ENCODE measurements at regions not wholly inside any gene's neighbourhood (a gene's known extent, or its start where the extent isn't known, plus 50 kb on each side); places are given as distances from the start of the nearest gene placed in this dataset.

DNA sequence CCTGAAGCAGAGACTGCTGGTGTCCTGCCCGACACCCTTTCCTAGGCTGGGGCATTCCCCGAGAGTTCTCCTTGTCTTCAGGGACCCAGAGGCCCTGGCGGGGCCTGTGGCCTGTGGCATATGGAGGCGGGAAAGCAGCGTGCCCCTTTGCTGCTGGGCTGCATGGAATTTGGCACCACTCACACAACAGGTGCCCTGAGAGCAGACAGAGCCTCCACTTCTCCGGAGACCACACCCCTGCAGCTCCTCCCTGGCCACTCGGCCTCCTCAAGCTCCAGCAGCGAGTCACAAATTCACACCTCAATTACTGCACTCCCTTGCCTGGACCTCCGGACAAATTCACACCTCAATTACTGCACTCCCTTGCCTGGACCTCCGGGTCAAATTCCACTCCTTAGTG is 1375.2 kb downstream of the TBC1D22A start:
- no peak overlapping the region for H3K4me3 ChIP-seq (ENCODE audit: low read depth, low read length)
- TF ChIP-seq, protein P1, sequence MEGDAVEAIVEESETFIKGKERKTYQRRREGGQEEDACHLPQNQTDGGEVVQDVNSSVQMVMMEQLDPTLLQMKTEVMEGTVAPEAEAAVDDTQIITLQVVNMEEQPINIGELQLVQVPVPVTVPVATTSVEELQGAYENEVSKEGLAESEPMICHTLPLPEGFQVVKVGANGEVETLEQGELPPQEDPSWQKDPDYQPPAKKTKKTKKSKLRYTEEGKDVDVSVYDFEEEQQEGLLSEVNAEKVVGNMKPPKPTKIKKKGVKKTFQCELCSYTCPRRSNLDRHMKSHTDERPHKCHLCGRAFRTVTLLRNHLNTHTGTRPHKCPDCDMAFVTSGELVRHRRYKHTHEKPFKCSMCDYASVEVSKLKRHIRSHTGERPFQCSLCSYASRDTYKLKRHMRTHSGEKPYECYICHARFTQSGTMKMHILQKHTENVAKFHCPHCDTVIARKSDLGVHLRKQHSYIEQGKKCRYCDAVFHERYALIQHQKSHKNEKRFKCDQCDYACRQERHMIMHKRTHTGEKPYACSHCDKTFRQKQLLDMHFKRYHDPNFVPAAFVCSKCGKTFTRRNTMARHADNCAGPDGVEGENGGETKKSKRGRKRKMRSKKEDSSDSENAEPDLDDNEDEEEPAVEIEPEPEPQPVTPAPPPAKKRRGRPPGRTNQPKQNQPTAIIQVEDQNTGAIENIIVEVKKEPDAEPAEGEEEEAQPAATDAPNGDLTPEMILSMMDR (IDR thresholded peaks at IDR 0.05; ENCODE audit: borderline replicate concordance, insufficient read depth, low read depth, low read length), result no peak

DNA sequence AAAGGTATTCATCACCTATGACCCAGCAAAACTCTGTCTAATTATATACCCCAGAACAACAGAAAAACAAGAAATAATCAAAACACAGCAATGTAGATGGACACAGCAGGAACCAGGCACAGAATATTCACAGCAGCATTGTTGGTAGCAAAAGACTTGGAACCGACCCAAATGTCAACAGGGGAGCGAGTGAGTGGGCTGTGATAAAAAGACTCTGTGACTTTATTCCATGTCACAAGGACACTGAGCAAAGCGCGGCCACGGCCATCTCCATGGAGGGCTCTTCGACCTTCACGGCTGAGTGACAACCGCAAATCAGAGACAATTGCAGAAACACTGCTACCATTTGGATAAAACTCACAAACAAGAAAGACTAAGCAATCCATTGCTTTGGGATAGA is 1373.1 kb downstream of the TBC1D22A start:
- H3K4me3 ChIP-seq (ENCODE audit: low read depth, low read length), result no peak overlapping the region
- TF ChIP-seq, protein P1 (IDR thresholded peaks at IDR 0.05; ENCODE audit: borderline replicate concordance, insufficient read depth, low read depth, low read length), result no peak

GRCh38 chr22:48125416-48125815 is 1363.0 kb downstream of the TBC1D22A start:
- TF ChIP-seq, protein P1 (IDR thresholded peaks at IDR 0.05; ENCODE audit: borderline replicate concordance, insufficient read depth, low read depth, low read length), result no peak
- H3K4me3 ChIP-seq (ENCODE audit: low read depth, low read length), result no peak overlapping the region

DNA sequence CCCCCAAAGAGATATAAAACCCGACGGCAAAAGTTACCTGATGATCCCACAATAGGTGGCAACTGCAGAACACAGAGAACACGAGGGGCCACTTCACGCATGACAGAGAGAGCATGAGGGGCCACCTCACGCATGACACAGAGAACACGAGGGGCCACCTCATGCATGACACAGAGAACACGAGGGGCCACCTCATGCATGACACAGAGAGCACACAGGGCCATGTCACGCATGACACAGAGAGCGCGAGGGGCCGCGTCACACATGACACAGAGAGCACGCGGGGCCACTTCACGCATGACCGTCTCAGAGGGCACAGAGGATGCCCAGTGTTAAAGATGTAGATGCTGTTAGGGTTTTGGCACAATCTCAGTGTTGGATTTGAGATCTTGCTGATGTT is 1359.5 kb downstream of the TBC1D22A start:
- H3K4me3 ChIP-seq (ENCODE audit: low read depth, low read length), result no peak overlapping the region
- TF ChIP-seq, protein P1 (IDR thresholded peaks at IDR 0.05; ENCODE audit: borderline replicate concordance, insufficient read depth, low read depth, low read length), result no peak

DNA sequence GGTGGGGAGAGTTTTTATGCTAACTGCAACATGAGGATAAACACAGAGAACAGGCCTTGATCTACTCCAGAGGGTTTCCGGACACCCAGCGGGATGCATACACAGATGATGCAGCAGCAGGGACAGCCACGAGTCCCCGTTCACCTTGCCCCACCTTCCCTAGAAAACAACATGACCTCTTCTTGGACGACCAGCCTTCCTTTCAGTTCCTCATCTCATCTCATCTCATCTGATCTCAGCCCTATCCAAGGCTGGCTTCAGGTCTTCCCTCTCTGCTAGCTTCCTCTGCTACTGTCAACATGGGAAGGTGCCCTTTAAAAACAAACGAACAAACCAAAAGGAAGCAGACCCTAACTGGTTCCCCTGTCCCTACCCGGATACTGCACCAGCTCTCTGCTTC is 1356.2 kb downstream of the TBC1D22A start:
- no peak overlapping the region for H3K4me3 ChIP-seq (ENCODE audit: low read depth, low read length)
- TF ChIP-seq, protein P1 (IDR thresholded peaks at IDR 0.05; ENCODE audit: borderline replicate concordance, insufficient read depth, low read depth, low read length), result no peak

GRCh38 chr22:48116871-48117270 is 1354.4 kb downstream of the TBC1D22A start:
- no peak overlapping the region for H3K4me3 ChIP-seq (ENCODE audit: low read depth, low read length)
- TF ChIP-seq, protein P1 (IDR thresholded peaks at IDR 0.05; ENCODE audit: borderline replicate concordance, insufficient read depth, low read depth, low read length), result no peak

DNA sequence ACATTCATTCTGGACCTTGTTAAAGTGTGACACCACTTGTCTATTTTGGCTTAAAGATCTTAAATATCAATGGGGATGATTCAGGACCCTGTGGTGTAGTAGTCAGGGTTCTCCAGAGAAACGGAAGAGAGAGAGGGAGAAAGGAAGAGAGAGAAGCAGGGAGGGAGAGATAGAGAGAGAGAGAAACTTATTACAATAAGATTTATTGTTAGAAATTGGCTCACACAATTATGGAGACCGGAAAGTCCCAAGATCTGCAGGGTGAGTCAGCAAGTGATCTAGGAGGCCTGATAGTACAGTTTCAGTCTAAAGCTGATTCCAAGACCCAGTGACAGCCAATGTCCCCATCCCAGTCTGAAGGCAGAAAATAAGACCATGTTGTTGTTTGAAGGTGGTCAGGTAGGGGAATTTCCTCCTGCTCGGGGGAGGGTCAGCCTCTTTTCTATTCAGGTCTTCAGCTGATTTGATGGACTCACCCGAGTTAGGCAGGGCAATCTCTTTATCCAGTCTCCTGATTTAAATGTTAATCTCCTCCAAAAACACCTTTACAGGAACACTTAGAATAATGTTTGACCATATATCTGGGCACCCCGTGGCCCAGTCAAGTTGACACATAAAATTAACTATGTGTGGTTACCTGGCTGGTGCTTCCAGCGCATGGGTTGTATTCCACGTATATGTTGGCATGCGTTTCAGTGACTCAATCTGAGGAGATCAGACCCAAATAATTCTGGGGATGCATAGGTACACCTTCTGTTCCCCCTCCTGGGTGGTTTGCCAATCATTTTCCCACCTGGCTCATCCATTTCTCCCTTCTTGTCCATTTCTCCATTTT is 1350.5 kb downstream of the TBC1D22A start:
- TF ChIP-seq, protein P1 (IDR thresholded peaks at IDR 0.05; ENCODE audit: borderline replicate concordance, insufficient read depth, low read depth, low read length), result no peak
- H3K4me3 ChIP-seq (ENCODE audit: low read depth, low read length), result no peak overlapping the region
